ENCODE measurements at regions not wholly inside any gene's neighbourhood (a gene's known extent, or its start where the extent isn't known, plus 50 kb on each side); places are given as distances from the start of the nearest gene placed in this dataset.

DNA sequence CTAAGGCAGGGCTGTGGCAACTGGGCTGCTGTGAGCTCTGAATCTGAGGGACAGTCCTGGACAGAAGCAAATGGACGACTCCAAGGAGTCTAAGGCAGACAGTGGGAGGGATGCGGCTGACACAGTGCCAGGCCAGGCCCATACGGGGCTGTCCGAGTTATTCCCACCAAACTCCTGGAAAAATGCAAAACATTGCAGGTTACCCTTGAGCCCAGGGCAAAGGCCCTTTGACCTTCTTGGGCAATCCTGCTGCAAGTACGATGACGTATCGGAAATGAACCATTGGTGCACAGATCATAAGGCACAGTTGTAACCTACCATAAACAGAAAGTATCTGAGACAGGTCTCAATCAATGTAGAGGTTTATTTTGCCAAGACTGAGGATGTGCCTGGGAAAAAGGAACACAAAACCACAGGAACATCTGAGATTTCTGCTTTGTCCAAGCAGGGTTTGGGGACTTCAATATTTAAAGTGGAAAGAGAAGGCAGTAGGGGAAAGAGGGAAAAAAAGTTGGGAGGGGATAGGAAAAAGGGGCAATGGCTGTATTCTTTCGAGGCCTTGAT, 118.9 kb downstream of the DACT2 start:
- no peak overlapping the region for H3K4me3 ChIP-seq (replicated peaks; ENCODE audit: low read depth, low read length)
- no peak for DNase-seq (ENCODE audit: extremely low read depth, low read depth)
- no peak for TF ChIP-seq CTCF (IDR thresholded peaks at IDR 0.05; ENCODE audit: low read depth, low read length, missing control alignments)

GRCh38 chr6:168198302-168199180, 119.5 kb upstream of the FRMD1 start:
- DNase-seq (ENCODE audit: extremely low read depth, low read depth): no peak
- no peak overlapping the region for H3K4me3 ChIP-seq (replicated peaks; ENCODE audit: low read depth, low read length)
- no peak for TF ChIP-seq CTCF (IDR thresholded peaks at IDR 0.05; ENCODE audit: low read depth, low read length, missing control alignments)

DNA sequence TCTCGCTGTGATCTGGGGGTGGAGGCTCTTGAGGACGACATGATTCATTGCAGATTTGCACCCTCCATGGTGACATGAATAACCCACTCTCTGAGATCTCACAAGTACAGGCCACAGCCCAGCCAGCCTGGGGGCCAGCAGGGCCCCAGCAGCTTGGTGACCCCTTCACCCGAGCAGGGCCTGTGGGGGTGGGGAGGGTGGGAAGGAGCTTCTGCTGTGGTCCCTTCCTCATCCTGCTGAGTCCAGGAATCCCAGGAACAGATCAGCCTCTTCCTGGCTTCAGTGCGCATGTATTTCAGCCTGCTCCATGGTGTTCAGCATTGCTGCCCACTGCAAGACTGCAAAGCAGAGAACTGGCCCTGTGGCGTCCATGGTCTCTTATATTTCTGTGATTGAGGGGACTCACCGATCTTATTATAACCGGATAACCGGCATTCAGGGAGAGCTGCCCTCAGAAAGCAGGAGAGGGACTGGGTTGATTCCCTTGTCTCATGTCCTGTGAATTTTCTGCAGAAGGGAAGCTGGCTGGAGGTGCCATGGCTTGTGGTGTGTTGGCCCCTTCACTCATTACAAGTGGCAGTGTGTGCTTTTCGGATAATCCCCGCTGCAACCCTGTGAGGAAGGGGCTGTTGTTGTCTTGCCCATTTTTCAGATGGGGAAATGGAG, 118.8 kb upstream of the FRMD1 start:
- DNase-seq (ENCODE audit: extremely low read depth, low read depth): no peak
- TF ChIP-seq CTCF (IDR thresholded peaks at IDR 0.05; ENCODE audit: low read depth, low read length, missing control alignments): no peak
- H3K4me3 ChIP-seq (replicated peaks; ENCODE audit: low read depth, low read length): no peak overlapping the region

DNA sequence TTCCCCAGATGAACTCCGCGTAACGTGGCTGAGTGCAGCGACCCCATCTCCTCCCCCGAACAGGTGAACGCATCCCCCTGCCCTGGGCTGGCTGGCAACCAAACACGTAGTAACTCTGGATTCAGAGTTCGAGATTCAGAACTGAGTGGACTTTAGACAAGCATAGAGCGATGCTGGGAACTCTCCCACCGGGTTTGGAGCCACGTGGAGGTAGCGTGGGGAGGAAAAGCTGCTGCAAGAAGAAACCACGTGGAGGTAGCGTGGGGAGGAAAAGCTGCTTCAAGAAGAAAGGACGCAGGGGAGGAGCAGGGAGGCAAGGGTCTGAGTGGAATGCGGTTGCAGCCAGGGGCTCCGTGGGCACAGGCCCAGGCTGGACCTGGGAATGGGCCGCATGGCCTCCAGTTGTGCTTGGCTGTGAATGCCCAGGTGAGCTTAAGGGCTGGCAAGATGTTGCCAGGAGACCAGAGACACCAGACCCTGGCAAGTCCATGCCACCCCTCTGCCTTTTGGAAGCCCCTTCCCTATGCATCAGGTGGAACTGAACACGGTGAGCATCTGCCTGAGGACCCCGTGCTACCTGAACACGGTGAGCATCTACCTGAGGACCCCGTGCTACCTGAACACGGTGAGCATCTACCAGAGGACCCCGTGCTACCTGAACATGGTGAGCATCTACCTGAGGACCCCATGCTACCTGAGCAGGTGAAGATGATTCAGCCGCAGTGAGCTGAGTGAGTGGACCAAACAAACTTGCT, 118.0 kb upstream of the FRMD1 start:
- no peak overlapping the region for H3K4me3 ChIP-seq (replicated peaks; ENCODE audit: low read depth, low read length)
- no peak for TF ChIP-seq CTCF (IDR thresholded peaks at IDR 0.05; ENCODE audit: low read depth, low read length, missing control alignments)
- no peak for DNase-seq (ENCODE audit: extremely low read depth, low read depth)

DNA sequence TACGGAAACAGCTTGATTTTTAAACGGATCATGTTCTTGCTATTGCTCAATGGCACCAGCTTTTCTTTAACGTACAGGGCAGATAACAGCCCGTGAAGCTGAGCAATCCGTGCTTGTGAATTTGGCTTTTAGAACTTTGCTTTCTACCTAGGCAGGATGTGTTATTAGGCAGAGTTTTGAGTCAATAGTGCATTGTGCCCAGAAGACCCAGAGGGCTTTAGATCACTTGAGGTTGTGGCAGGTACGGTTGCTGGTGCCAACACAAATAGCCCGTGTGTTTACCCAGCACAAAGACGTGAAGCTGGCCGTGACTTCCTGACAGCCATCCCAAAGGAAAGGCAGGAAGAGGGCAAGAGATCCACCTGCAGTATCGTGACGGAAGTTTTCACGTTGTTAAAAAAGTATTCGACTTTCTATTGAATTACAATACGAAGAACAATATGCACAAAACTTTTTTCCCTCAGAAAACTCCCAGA, 117.4 kb upstream of the FRMD1 start:
- no peak for DNase-seq (ENCODE audit: extremely low read depth, low read depth)
- no peak overlapping the region for H3K4me3 ChIP-seq (replicated peaks; ENCODE audit: low read depth, low read length)
- TF ChIP-seq CTCF (IDR thresholded peaks at IDR 0.05; ENCODE audit: low read depth, low read length, missing control alignments): no peak

DNA sequence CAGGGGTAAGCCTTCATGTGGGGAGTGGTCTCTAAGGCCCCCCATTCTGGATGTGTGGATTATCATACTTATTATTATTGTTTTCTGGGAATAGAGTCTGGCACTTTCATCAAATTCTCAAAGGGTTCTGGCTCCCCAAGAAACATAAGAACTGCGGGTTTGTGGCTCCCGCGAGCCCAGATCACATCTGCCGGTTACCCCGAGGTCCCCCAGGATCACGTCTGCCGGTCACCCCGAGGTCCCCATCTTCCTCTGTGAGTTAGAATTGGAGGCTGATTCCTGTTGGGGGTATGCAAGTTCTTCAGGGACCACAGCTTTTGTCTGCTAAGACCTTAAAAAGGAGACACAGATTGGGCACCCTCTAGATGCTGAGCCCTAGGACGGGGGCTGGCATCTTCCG, 116.7 kb upstream of the FRMD1 start:
- H3K4me3 ChIP-seq (replicated peaks; ENCODE audit: low read depth, low read length): no peak overlapping the region
- TF ChIP-seq CTCF (IDR thresholded peaks at IDR 0.05; ENCODE audit: low read depth, low read length, missing control alignments): no peak
- DNase-seq (ENCODE audit: extremely low read depth, low read depth): no peak
